ENCODE measurements at regions not wholly inside any gene's neighbourhood (a gene's known extent, or its start where the extent isn't known, plus 50 kb on each side); places are given as distances from the start of the nearest gene placed in this dataset.

- TF ChIP-seq, protein P1, sequence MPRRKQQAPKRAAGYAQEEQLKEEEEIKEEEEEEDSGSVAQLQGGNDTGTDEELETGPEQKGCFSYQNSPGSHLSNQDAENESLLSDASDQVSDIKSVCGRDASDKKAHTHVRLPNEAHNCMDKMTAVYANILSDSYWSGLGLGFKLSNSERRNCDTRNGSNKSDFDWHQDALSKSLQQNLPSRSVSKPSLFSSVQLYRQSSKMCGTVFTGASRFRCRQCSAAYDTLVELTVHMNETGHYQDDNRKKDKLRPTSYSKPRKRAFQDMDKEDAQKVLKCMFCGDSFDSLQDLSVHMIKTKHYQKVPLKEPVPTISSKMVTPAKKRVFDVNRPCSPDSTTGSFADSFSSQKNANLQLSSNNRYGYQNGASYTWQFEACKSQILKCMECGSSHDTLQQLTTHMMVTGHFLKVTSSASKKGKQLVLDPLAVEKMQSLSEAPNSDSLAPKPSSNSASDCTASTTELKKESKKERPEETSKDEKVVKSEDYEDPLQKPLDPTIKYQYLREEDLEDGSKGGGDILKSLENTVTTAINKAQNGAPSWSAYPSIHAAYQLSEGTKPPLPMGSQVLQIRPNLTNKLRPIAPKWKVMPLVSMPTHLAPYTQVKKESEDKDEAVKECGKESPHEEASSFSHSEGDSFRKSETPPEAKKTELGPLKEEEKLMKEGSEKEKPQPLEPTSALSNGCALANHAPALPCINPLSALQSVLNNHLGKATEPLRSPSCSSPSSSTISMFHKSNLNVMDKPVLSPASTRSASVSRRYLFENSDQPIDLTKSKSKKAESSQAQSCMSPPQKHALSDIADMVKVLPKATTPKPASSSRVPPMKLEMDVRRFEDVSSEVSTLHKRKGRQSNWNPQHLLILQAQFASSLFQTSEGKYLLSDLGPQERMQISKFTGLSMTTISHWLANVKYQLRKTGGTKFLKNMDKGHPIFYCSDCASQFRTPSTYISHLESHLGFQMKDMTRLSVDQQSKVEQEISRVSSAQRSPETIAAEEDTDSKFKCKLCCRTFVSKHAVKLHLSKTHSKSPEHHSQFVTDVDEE (CRISPR knock-in tag; IDR thresholded peaks at IDR 0.05): no peak
- TF ChIP-seq ARNTL (CRISPR knock-in tag; IDR thresholded peaks at IDR 0.05; ENCODE audit: borderline replicate concordance, low read depth): no peak
- no peak for TF ChIP-seq ZNF565 (CRISPR knock-in tag; conservative IDR thresholded peaks at IDR 0.05; ENCODE audit: low read depth)
- TF ChIP-seq BACH2 (CRISPR knock-in tag; IDR thresholded peaks at IDR 0.05; ENCODE audit: borderline replicate concordance): no peak
Measured at GRCh38 chr20:4459081-4459480, 210.0 kb upstream of the ADRA1D start (continued).

DNA sequence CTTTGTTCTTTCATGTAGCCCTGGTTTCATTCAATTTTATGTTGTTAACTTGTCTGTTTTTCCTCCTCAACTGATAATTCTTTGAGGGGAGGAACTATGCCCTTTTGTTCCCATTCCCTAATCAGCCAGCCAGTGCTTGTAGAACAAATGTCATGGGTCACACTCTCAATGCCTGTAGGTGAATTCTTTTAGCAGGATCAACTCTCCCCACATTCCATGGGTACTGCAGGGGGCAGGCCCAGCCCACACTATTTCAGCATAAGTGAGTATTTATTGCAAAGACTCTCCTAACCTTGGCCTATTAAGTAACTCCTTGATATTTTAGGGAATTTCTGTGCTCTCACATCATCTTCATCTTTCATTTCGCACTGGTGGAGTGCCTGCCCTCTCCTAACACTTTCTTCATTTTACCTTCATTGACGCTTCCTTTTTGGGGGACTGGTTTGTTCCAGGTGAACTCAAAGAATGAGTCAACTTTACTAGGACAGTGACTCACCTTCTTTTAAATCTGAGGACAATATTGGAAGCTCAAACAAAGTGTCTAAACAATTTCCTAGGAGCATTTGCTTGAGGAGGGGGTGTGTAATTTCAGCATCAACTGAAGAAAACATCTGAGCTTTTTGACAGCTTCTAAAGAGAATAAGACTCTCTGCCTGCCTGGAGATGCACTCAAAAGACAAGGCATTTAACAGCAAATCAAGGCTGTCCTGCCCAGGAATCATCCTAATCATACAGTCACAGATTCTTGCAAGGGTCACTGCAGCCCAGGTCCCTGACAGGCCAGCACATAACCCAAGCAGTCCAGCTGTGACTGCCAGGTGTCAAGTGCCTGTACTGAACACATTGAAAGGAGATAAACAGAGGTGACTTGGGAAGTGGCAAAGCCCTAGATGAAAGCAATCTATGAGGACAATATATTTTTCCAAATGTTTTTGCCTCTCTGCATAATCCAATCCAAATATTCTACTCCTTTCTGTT is 208.8 kb upstream of the ADRA1D start:
- no peak for ATAC-seq
- no peak for TF ChIP-seq ZNF8 (CRISPR knock-in tag; IDR thresholded peaks at IDR 0.05)
- TF ChIP-seq ESRRG (CRISPR knock-in tag; IDR thresholded peaks at IDR 0.05): no peak
- no peak for TF ChIP-seq ZC3H10 (CRISPR knock-in tag; IDR thresholded peaks at IDR 0.05)
- TF ChIP-seq ZNF565 (CRISPR knock-in tag; conservative IDR thresholded peaks at IDR 0.05; ENCODE audit: low read depth): no peak
- TF ChIP-seq CSDC2 (CRISPR knock-in tag; IDR thresholded peaks at IDR 0.05): no peak
- TF ChIP-seq RARB (CRISPR knock-in tag; IDR thresholded peaks at IDR 0.05): no peak
- TF ChIP-seq, protein P1 (CRISPR knock-in tag; IDR thresholded peaks at IDR 0.05): no peak
- no peak for TF ChIP-seq CSRNP3 (CRISPR knock-in tag; IDR thresholded peaks at IDR 0.05)
- no peak for TF ChIP-seq GLIS3 (CRISPR knock-in tag; IDR thresholded peaks at IDR 0.05)
- no peak for TF ChIP-seq OSR1 (CRISPR knock-in tag; IDR thresholded peaks at IDR 0.05)
- no peak for TF ChIP-seq TOX (CRISPR knock-in tag; IDR thresholded peaks at IDR 0.05; ENCODE audit: borderline replicate concordance)
- no peak for TF ChIP-seq SNAI2 (CRISPR knock-in tag; IDR thresholded peaks at IDR 0.05)
- TF ChIP-seq ISL1 (CRISPR knock-in tag; IDR thresholded peaks at IDR 0.05): no peak
- TF ChIP-seq CREB5 (CRISPR knock-in tag; IDR thresholded peaks at IDR 0.05; ENCODE audit: low read depth): no peak
- TF ChIP-seq, protein P2, sequence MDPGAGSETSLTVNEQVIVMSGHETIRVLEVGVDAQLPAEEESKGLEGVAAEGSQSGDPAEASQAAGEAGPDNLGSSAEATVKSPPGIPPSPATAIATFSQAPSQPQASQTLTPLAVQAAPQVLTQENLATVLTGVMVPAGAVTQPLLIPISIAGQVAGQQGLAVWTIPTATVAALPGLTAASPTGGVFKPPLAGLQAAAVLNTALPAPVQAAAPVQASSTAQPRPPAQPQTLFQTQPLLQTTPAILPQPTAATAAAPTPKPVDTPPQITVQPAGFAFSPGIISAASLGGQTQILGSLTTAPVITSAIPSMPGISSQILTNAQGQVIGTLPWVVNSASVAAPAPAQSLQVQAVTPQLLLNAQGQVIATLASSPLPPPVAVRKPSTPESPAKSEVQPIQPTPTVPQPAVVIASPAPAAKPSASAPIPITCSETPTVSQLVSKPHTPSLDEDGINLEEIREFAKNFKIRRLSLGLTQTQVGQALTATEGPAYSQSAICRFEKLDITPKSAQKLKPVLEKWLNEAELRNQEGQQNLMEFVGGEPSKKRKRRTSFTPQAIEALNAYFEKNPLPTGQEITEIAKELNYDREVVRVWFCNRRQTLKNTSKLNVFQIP (CRISPR knock-in tag; IDR thresholded peaks at IDR 0.05; ENCODE audit: borderline replicate concordance, low read depth): no peak
- TF ChIP-seq ZFP30 (CRISPR knock-in tag; IDR thresholded peaks at IDR 0.05): no peak

GRCh38 chr20:4455996-4456395 is 206.9 kb upstream of the ADRA1D start:
- ATAC-seq: no peak
- no peak for TF ChIP-seq PPARA (CRISPR knock-in tag; IDR thresholded peaks at IDR 0.05; ENCODE audit: borderline replicate concordance)
- no peak for TF ChIP-seq SNAI2 (CRISPR knock-in tag; IDR thresholded peaks at IDR 0.05)
- TF ChIP-seq ZC3H10 (CRISPR knock-in tag; IDR thresholded peaks at IDR 0.05): no peak
- no peak for TF ChIP-seq RARB (CRISPR knock-in tag; IDR thresholded peaks at IDR 0.05)
- no peak for TF ChIP-seq ARNTL (CRISPR knock-in tag; IDR thresholded peaks at IDR 0.05; ENCODE audit: borderline replicate concordance, low read depth)
- TF ChIP-seq PATZ1 (CRISPR knock-in tag; IDR thresholded peaks at IDR 0.05; ENCODE audit: borderline replicate concordance): no peak
- TF ChIP-seq, protein P2 (CRISPR knock-in tag; IDR thresholded peaks at IDR 0.05; ENCODE audit: borderline replicate concordance, low read depth): no peak
- TF ChIP-seq CSDC2 (CRISPR knock-in tag; IDR thresholded peaks at IDR 0.05): no peak
- no peak for TF ChIP-seq ISL1 (CRISPR knock-in tag; IDR thresholded peaks at IDR 0.05)
- no peak for TF ChIP-seq ZFP3 (CRISPR knock-in tag; IDR thresholded peaks at IDR 0.05)
- no peak for TF ChIP-seq OSR1 (CRISPR knock-in tag; IDR thresholded peaks at IDR 0.05)
